Neutrophil (primary cell): ENCODE measurements at regions not wholly inside any gene's neighbourhood (a gene's known extent, or its start where the extent isn't known, plus 50 kb on each side); places are given as distances from the start of the nearest gene placed in this dataset.

Experiments
- H3K27ac ChIP-seq: fragments of 200-600 bp; sonication (generic); 2 replicates; pipeline ENCODE4 v1.5.1; 2016; ENCODE audit warnings: mild to moderate bottlenecking, moderate library complexity
- H3K27me3 ChIP-seq: fragments of 200-600 bp; sonication (generic); 2 replicates; pipeline ENCODE4 v1.6.0; 2016; ENCODE audit warnings: mild to moderate bottlenecking
- H3K36me3 ChIP-seq: fragments of 200-600 bp; sonication (generic); 2 replicates; pipeline ENCODE4 v1.5.1; 2017
- H3K4me1 ChIP-seq, 2 experiments: fragments of 200-600 bp in 1 of 2; sonication (generic) in 1 of 2; 1 replicate in 1 of 2; 2 replicates in 1 of 2; pipeline versions ENCODE4 v1.5.1 to v1.6.1; 2013 to 2016; ENCODE audit warnings: low read depth in 1 of 2, low read length in 1 of 2, mild to moderate bottlenecking in 1 of 2, moderate library complexity in 1 of 2; ENCODE audit not compliant: control insufficient read depth in 1 of 2, insufficient read depth in 1 of 2
- H3K4me3 ChIP-seq, 2 experiments: fragments of 200-600 bp in 1 of 2; sonication (generic) in 1 of 2; 1 replicate in 1 of 2; 2 replicates in 1 of 2; pipeline ENCODE4 v1.5.1; 2013 to 2016; ENCODE audit warnings: low read depth in 1 of 2, low read length in 1 of 2, mild to moderate bottlenecking in 1 of 2, moderate library complexity in 1 of 2
- H3K9me3 ChIP-seq: fragments of 200-600 bp; sonication (generic); 2 replicates; pipeline ENCODE4 v1.5.1; 2016
- CTCF ChIP-seq: fragments of 200-600 bp; sonication (generic); IDR thresholded peaks from 2 replicates; pipeline ENCODE4 v1.5.1; 2016; ENCODE audit warnings: antibody characterized with exemption

- no peaks in the 10 kb centered on the region for H3K36me3 ChIP-seq
- no peak overlapping the region for H3K27ac ChIP-seq
- H3K9me3 ChIP-seq: no peaks in the 10 kb centered on the region
- H3K4me1 ChIP-seq: no peaks in the 10 kb centered on the region
- no peaks in the 10 kb centered on the region for H3K27me3 ChIP-seq
- TF ChIP-seq CTCF: no peak
- no peak overlapping the region for H3K4me3 ChIP-seq
These were observed 282.1 kb upstream of the TMEM161B start for GRCh38 chr5:88550736-88551135.

- Histone ChIP-seq H3K9me3 (no peaks in the 10 kb centered on the region), H3K4me1 (no peaks in the 10 kb centered on the region), H3K4me3 (no peak overlapping the region), H3K27me3 (no peaks in the 10 kb centered on the region), H3K27ac (no peak overlapping the region), H3K36me3 (no peaks in the 10 kb centered on the region)
- no peak for TF ChIP-seq CTCF
These were observed 279.6 kb upstream of the TMEM161B start for GRCh38 chr5:88548136-88548805.

GRCh38 chr5:88545338-88545737 is 276.7 kb upstream of the TMEM161B start:
- no peaks in the 10 kb centered on the region for H3K36me3 ChIP-seq
- H3K4me3 ChIP-seq: no peak overlapping the region
- no peak for TF ChIP-seq CTCF
- H3K9me3 ChIP-seq: no peaks in the 10 kb centered on the region
- H3K27me3 ChIP-seq: no peaks in the 10 kb centered on the region
- H3K4me1 ChIP-seq: no peaks in the 10 kb centered on the region
- no peak overlapping the region for H3K27ac ChIP-seq

GRCh38 chr5:88544671-88545070 is 276.0 kb upstream of the TMEM161B start:
- no peaks in the 10 kb centered on the region for H3K36me3 ChIP-seq
- H3K27me3 ChIP-seq: no peaks in the 10 kb centered on the region
- no peak overlapping the region for H3K27ac ChIP-seq
- TF ChIP-seq CTCF: no peak
- H3K4me1 ChIP-seq: no peaks in the 10 kb centered on the region
- H3K9me3 ChIP-seq: no peaks in the 10 kb centered on the region
- H3K4me3 ChIP-seq: no peak overlapping the region

GRCh38 chr5:88544136-88544645 is 275.5 kb upstream of the TMEM161B start:
- no peaks in the 10 kb centered on the region for H3K27me3 ChIP-seq
- H3K4me3 ChIP-seq: no peak overlapping the region
- no peaks in the 10 kb centered on the region for H3K9me3 ChIP-seq
- H3K4me1 ChIP-seq: no peaks in the 10 kb centered on the region
- no peak overlapping the region for H3K27ac ChIP-seq
- no peak for TF ChIP-seq CTCF
- no peaks in the 10 kb centered on the region for H3K36me3 ChIP-seq
